Peyer's patch (tissue), 4 donors: ENCODE measurements at regions not wholly inside any gene's neighbourhood (a gene's known extent, or its start where the extent isn't known, plus 50 kb on each side); places are given as distances from the start of the nearest gene placed in this dataset.

Experiments
- DNase-seq, 3 donors: peaks; one replicate each; pipeline ENCODE4 v3.0.0-alpha.2; 2017 to 2019
- H3K27ac ChIP-seq, 4 donors: fragments of 200-600 bp; sonication (generic); one replicate each; pipeline ENCODE4 v1.5.1; 2016 to 2019
- H3K27me3 ChIP-seq, 2 donors: fragments of 200-600 bp; sonication (generic); one replicate each; pipeline ENCODE4 v1.5.1; 2019
- H3K36me3 ChIP-seq, 3 donors: fragments of 200-600 bp; sonication (generic); one replicate each; pipeline ENCODE4 v1.5.1; 2016 to 2019
- H3K4me1 ChIP-seq, 4 donors: fragments of 200-600 bp; sonication (generic); one replicate each; pipeline ENCODE4 v1.5.1; 2016 to 2019
- H3K4me3 ChIP-seq, 4 donors: fragments of 200-600 bp; sonication (generic); 1 replicate in 3 of 4; 2 replicates in 1 of 4; pipeline ENCODE4 v1.5.1; 2016 to 2019; ENCODE audit warnings: mild to moderate bottlenecking in 1 of 4
- H3K9me3 ChIP-seq, 4 donors: fragments of 200-600 bp; sonication (generic); one replicate each; pipeline ENCODE4 v1.5.1; 2016 to 2019; ENCODE audit warnings: mild to moderate bottlenecking in 1 of 4
- POLR2A ChIP-seq, 2 donors: fragments of 450-650 bp; IDR thresholded peaks; one replicate each; pipeline ENCODE4 v1.5.1; 2017; ENCODE audit warnings: antibody characterized with exemption in 2 of 2, mild to moderate bottlenecking in 2 of 2, moderate library complexity in 2 of 2
- TF ChIP-seq, protein P1 (sequence below), 6 experiments: fragments of 450-650 bp in 4 of 6; fragments of 200-600 bp in 2 of 6; sonication (generic) in 1 of 6; IDR thresholded peaks; one replicate each; pipeline ENCODE4 v1.5.1; 2017 to 2019; ENCODE audit warnings: antibody characterized with exemption in 6 of 6, mild to moderate bottlenecking in 3 of 6, moderate library complexity in 1 of 6

DNA sequence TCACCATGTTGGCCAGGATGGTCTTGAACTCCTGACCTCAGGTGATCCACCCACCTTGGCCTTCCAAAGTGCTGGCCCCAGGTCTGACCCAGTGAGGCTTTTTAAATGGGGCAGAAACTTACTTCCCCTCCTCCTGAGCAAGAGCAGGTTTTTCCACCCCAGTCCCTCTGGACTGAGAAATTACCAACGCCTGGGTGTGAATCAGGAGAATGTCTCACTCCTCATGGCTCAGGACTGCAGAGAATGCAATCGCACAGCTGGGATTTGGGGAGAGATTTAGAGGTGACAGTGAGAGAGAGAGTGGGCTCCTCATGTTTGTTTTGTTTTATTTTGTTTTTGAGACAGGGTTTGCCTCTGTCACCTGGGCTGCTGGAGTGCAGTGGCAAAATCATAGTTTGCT, 203.6 kb downstream of the RAB11FIP4 start:
- TF ChIP-seq, protein P1, sequence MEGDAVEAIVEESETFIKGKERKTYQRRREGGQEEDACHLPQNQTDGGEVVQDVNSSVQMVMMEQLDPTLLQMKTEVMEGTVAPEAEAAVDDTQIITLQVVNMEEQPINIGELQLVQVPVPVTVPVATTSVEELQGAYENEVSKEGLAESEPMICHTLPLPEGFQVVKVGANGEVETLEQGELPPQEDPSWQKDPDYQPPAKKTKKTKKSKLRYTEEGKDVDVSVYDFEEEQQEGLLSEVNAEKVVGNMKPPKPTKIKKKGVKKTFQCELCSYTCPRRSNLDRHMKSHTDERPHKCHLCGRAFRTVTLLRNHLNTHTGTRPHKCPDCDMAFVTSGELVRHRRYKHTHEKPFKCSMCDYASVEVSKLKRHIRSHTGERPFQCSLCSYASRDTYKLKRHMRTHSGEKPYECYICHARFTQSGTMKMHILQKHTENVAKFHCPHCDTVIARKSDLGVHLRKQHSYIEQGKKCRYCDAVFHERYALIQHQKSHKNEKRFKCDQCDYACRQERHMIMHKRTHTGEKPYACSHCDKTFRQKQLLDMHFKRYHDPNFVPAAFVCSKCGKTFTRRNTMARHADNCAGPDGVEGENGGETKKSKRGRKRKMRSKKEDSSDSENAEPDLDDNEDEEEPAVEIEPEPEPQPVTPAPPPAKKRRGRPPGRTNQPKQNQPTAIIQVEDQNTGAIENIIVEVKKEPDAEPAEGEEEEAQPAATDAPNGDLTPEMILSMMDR (IDR thresholded peaks at IDR 0.05), result no peak
- TF ChIP-seq POLR2A (IDR thresholded peaks at IDR 0.05), result no peak
- Histone ChIP-seq H3K27me3 (no peaks in the 10 kb centered on the region), H3K4me3 (no peak overlapping the region), H3K27ac (no peak overlapping the region), H3K4me1 (peaks cover 0 to 5% (median 4%) of the 10 kb centered on the region in 4 donors), H3K9me3 (no peaks in the 10 kb centered on the region), H3K36me3 (no peaks in the 10 kb centered on the region)
- peak in 1 of 3 donors; percentile 26 for DNase-seq

DNA sequence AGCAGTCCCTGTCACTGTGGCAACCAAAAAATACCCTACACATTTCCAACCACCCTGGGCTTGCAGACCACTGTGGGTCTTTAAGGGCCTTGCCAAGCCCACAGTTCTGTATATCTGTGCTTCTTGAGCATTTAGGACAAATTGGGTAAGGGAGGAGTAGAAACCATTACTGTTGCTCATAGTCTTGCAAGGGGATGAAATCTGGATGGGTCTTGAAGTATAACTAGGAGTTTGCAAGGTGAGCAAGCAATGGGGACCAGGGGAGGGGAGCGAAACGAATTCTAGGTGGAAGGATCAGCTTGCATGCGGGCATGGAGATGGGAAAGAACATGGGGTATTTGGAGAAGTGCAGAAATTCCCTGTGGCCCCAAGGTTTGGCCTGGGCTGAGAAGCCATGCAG, 202.9 kb downstream of the RAB11FIP4 start:
- Histone ChIP-seq H3K36me3 (no peaks in the 10 kb centered on the region), H3K4me3 (no peak overlapping the region), H3K27ac (no peak overlapping the region), H3K9me3 (no peaks in the 10 kb centered on the region), H3K27me3 (no peaks in the 10 kb centered on the region), H3K4me1 (peaks cover 0 to 5% (median 4%) of the 10 kb centered on the region in 4 donors)
- TF ChIP-seq, protein P1 (IDR thresholded peaks at IDR 0.05), result no peak
- DNase-seq, result no peak

DNA sequence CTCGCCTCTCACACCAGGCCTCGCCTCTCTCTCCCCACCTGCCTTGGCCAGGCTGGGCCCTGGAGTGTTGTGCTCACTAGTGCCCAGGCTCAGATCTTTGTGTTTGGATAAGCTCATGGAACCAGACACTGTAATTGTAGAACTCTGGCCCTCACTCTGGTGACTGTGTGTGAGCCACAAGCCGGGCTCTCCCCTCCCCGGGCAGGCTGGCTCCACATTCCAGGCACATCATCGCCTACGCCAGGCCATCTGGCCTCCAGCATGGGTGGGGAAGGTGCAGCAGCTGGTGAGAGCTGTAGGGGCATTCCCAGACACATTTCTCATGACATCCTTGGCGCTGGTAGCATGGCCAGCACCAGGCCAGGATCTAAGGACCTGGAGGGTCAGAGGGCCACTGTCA, 202.3 kb downstream of the RAB11FIP4 start:
- DNase-seq, result no peak
- peaks cover 0 to 5% (median 4%) of the 10 kb centered on the region in 4 donors for H3K4me1 ChIP-seq
- H3K27me3 ChIP-seq, result no peaks in the 10 kb centered on the region
- no peak overlapping the region for H3K4me3 ChIP-seq
- TF ChIP-seq, protein P1 (IDR thresholded peaks at IDR 0.05), result no peak
- TF ChIP-seq POLR2A (IDR thresholded peaks at IDR 0.05), result no peak
- H3K9me3 ChIP-seq, result no peaks in the 10 kb centered on the region
- H3K36me3 ChIP-seq, result no peaks in the 10 kb centered on the region
- no peak overlapping the region for H3K27ac ChIP-seq

DNA sequence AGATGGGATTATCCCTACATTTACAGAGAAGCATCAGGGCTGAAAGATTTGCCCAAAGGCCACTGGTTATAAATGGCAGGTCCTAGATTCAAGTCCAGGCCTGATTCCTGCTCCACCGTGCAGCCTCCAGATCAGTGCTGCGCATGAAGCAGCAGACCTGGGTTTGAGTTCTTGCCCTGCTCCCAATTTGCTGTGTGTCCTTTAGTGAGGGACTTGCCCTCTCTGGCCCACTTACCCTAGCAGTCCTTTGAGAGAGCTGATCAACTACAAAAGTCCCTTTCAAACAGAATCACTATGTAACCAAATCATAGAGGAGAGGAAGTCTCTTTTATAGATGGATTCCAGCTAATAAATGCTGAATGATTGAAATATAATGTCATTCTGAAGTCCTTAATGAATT, 200.4 kb downstream of the RAB11FIP4 start:
- H3K27ac ChIP-seq, result no peak overlapping the region
- H3K4me3 ChIP-seq, result no peak overlapping the region
- H3K4me1 ChIP-seq, result peaks cover 0 to 5% (median 4%) of the 10 kb centered on the region in 4 donors
- no peaks in the 10 kb centered on the region for H3K9me3 ChIP-seq
- no peaks in the 10 kb centered on the region for H3K27me3 ChIP-seq
- H3K36me3 ChIP-seq, result no peaks in the 10 kb centered on the region
- no peak for TF ChIP-seq POLR2A (IDR thresholded peaks at IDR 0.05)
- TF ChIP-seq, protein P1 (IDR thresholded peaks at IDR 0.05), result no peak
- no peak for DNase-seq

DNA sequence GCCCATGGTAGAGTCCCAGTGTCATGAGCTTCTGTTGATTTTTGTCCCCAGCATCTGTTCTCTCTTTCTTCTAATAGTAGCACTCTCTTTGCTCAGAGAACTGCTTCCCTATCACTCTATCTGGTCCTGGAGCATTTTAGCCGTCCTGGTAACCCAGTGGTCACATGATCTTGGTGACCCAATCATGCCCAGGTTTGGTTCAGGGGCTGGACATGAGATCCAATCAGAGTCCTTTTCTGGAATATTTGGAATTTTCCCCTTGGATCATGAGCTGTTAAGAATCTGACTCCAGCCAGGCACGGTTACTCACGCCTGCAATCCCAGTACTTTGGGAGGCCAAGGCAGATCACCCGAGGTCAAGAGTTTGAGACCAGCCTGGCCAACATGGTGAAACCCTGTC, 197.0 kb downstream of the RAB11FIP4 start:
- no peak for DNase-seq
- no peaks in the 10 kb centered on the region for H3K4me1 ChIP-seq
- no peak overlapping the region for H3K27ac ChIP-seq
- H3K4me3 ChIP-seq, result no peak overlapping the region
- no peaks in the 10 kb centered on the region for H3K36me3 ChIP-seq
- H3K9me3 ChIP-seq, result no peaks in the 10 kb centered on the region
- H3K27me3 ChIP-seq, result no peaks in the 10 kb centered on the region
- no peak for TF ChIP-seq POLR2A (IDR thresholded peaks at IDR 0.05)
- TF ChIP-seq, protein P1 (IDR thresholded peaks at IDR 0.05), result no peak

DNA sequence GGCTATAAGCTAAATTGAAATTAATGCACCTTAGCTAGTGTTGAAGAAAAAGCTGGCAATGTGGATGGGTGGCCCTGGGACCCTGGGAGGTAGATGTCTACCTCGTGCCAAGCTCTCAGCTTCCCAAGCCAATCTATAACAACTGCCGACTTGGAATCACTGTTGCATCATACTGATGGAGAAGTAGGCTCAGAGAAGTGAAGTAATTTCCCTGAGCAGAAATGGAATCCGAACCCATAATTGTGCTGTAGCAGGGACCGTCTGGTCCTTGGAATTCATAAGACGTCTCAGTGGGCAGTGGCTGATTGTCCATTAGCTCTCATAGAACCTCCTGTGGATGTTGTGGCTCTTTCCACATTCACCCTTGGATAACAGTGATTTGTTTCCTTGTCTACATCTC, 196.6 kb downstream of the RAB11FIP4 start:
- no peaks in the 10 kb centered on the region for H3K4me1 ChIP-seq
- no peak overlapping the region for H3K4me3 ChIP-seq
- TF ChIP-seq, protein P1 (IDR thresholded peaks at IDR 0.05), result no peak
- TF ChIP-seq POLR2A (IDR thresholded peaks at IDR 0.05), result no peak
- no peaks in the 10 kb centered on the region for H3K36me3 ChIP-seq
- H3K27me3 ChIP-seq, result no peaks in the 10 kb centered on the region
- no peak for DNase-seq
- no peak overlapping the region for H3K27ac ChIP-seq
- H3K9me3 ChIP-seq, result no peaks in the 10 kb centered on the region
